ACC112 (cell line): ENCODE measurements at regions not wholly inside any gene's neighbourhood (a gene's known extent, or its start where the extent isn't known, plus 50 kb on each side); places are given as distances from the start of the nearest gene placed in this dataset.

Source experiments
- H2AFZ ChIP-seq: fragments of 200-600 bp; sonication (generic); one replicate; pipeline ENCODE4 v1.6.0; 2017; ENCODE audit warnings: antibody characterized with exemption, low read length; ENCODE audit not compliant: unreplicated experiment
- H3K27ac ChIP-seq: fragments of 200-600 bp; sonication (generic); 2 replicates; pipeline ENCODE4 v1.5.1; 2014; ENCODE audit warnings: low read depth, mild to moderate bottlenecking, antibody characterized with exemption, low read length, moderate library complexity
- H3K27me3 ChIP-seq: fragments of 200-600 bp; sonication (generic); 2 replicates; pipeline ENCODE4 v1.6.1; 2014; ENCODE audit warnings: mild to moderate bottlenecking, antibody characterized with exemption, low read length, moderate library complexity, mixed read lengths; ENCODE audit not compliant: insufficient read depth
- H3K36me3 ChIP-seq: fragments of 200-600 bp; sonication (generic); 2 replicates; pipeline ENCODE4 v1.6.1; 2016; ENCODE audit warnings: mild to moderate bottlenecking, antibody characterized with exemption, low read length, moderate library complexity, mixed read lengths; ENCODE audit not compliant: insufficient read depth
- H3K4me1 ChIP-seq: fragments of 200-600 bp; sonication (generic); one replicate; pipeline ENCODE4 v1.6.1; 2016; ENCODE audit warnings: low read length, mixed read lengths; ENCODE audit not compliant: insufficient read depth, unreplicated experiment, control insufficient read depth
- H3K4me3 ChIP-seq: fragments of 200-600 bp; sonication (generic); 2 replicates; pipeline ENCODE4 v1.5.1; 2014; ENCODE audit warnings: mild to moderate bottlenecking, low read depth, low read length
- H3K79me2 ChIP-seq: fragments of 200-600 bp; sonication (generic); one replicate; pipeline ENCODE4 v1.6.0; 2016; ENCODE audit warnings: low read length; ENCODE audit not compliant: control insufficient read depth, unreplicated experiment, insufficient read depth

DNA sequence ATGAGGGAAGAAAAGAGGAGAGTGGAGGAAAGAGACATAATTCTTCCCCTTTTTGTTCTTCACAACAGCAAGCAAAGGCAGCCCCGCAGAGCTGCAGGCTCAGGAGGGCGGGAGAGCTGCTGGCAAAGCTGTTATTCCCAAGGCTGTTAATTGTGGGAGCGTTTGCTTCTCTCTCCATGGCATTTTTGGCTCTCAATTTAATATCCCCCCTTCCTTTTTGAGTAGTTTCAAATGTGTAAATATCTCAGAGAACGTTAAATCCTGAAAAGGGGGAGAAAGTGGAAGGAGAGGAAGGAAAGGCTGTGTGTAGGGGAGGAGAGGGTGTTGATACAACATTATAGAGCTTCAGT, 165.7 kb downstream of the NSG2 start:
- no peak overlapping the region for H2AFZ ChIP-seq
- H3K27ac ChIP-seq = no peak overlapping the region
- H3K79me2 ChIP-seq = no peaks in the 10 kb centered on the region
- no peaks in the 10 kb centered on the region for H3K36me3 ChIP-seq
- no peaks in the 10 kb centered on the region for H3K27me3 ChIP-seq
- H3K4me1 ChIP-seq = no peaks in the 10 kb centered on the region
- H3K4me3 ChIP-seq = no peak overlapping the region

DNA sequence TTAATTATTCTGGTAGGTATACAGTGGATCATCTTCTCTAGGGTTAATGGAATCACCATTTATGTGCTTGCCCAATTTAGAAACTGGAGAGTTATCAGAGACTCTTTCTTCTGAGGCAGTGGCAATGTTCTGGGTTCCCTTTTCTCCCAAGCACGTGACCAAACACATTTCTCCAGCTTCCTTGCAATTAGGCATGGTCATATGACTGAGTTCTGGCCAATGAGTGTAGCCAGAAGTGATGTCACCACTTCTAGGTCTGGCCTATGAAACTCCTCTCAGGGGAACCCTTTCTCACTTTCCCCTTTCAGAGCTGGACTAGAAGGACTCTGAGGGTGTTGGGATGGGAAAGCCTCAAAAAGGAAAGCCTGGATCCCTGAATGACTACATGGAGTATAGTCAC, 172.0 kb downstream of the NSG2 start:
- H3K4me1 ChIP-seq = no peaks in the 10 kb centered on the region
- H3K27ac ChIP-seq = no peak overlapping the region
- H3K27me3 ChIP-seq = no peaks in the 10 kb centered on the region
- H3K79me2 ChIP-seq = no peaks in the 10 kb centered on the region
- H2AFZ ChIP-seq = no peak overlapping the region
- H3K36me3 ChIP-seq = no peaks in the 10 kb centered on the region
- no peak overlapping the region for H3K4me3 ChIP-seq

DNA sequence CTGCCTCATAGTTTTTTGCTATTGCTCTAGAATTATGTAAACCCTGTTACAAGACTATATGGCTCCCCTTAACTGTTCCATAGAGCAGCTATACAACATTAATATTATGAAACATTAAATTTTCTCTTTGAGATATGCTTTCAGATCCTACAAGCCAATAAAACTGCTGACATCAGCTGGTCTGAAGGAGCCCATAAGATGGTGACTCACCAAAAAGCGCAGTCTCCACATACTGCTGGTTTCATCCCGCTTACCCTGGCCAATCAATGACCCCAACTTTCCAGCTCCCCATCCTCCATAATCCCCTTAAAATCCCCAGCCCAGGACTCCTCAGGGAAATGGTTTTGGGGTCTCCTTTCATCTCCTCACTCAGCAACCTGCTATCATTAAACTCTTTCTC, 172.7 kb downstream of the NSG2 start:
- Histone ChIP-seq H3K27ac (no peak overlapping the region), H3K36me3 (no peaks in the 10 kb centered on the region)

DNA sequence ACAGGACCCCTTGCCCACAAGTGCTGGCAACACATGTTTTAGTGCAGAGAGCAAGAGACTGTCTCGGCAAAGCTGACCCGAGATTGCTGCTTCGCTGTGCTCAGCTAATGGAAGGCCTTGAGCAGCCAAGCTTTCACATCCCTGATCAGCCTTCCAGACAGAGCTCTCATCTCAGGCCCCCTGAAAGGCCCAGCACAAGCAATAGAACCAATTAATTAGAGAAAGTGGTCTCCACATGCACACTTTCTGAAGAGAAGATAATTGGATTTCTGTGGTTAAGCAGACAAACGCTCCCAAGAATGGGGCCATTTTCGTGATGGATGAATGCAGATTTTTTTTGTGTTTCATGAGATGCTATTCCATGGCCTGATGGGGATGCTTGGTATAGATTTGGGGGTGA, 174.9 kb downstream of the NSG2 start:
- H3K36me3 ChIP-seq = no peaks in the 10 kb centered on the region
- H3K4me3 ChIP-seq = no peak overlapping the region
- no peak overlapping the region for H2AFZ ChIP-seq
- no peaks in the 10 kb centered on the region for H3K4me1 ChIP-seq
- H3K79me2 ChIP-seq = no peaks in the 10 kb centered on the region
- H3K27ac ChIP-seq = no peak overlapping the region
- H3K27me3 ChIP-seq = no peaks in the 10 kb centered on the region

More for the DNA sequence above, 172.7 kb downstream of the NSG2 start:
- Histone ChIP-seq H3K79me2 (no peaks in the 10 kb centered on the region), H2AFZ (no peak overlapping the region), H3K4me1 (no peaks in the 10 kb centered on the region), H3K27me3 (no peaks in the 10 kb centered on the region), H3K4me3 (no peak overlapping the region)

DNA sequence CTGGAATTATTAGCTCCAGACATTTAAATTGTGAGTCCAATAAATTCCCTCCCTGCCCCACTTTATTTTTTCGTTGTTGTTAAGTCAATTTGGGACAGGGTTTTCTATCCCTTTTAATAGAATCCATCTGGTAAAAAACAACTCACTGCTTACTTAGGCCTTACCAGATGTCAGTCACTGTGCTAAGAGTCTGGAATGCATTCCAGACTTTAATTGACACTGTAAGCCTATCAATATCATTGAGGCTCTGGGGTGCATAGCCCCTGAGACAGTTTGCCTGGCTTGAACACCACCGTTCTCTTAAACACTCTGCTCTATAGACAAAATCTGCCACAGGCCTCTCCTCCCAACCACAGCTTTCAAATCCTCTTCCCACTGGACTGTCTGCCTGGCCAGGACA, 175.9 kb downstream of the NSG2 start:
- Histone ChIP-seq H3K4me1 (no peaks in the 10 kb centered on the region), H3K27me3 (no peaks in the 10 kb centered on the region), H3K36me3 (no peaks in the 10 kb centered on the region), H3K79me2 (no peaks in the 10 kb centered on the region), H3K27ac (no peak overlapping the region), H3K4me3 (no peak overlapping the region), H2AFZ (no peak overlapping the region)

DNA sequence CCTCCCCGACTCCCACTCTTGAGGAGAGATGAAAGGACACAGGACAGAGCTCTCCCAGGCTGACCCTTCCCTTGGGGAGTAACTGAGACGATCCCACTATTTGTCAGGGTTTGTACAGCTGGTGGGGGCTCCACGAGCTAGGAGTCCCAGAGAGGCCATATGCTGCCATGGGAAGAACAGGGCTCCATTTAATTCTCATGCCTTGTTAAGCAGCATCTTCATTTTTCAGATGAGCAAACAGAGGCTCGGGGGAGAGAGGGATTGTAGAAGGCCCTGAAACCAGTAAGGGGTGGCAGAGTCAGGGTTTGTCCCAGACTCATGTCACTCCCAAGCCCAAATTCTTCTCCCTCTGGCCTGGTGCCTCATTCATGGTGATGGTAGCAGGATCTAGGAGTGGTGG, 176.4 kb downstream of the NSG2 start:
- no peak overlapping the region for H2AFZ ChIP-seq
- H3K36me3 ChIP-seq = no peaks in the 10 kb centered on the region
- H3K79me2 ChIP-seq = no peaks in the 10 kb centered on the region
- H3K27ac ChIP-seq = no peak overlapping the region
- no peak overlapping the region for H3K4me3 ChIP-seq
- no peaks in the 10 kb centered on the region for H3K27me3 ChIP-seq
- no peaks in the 10 kb centered on the region for H3K4me1 ChIP-seq

DNA sequence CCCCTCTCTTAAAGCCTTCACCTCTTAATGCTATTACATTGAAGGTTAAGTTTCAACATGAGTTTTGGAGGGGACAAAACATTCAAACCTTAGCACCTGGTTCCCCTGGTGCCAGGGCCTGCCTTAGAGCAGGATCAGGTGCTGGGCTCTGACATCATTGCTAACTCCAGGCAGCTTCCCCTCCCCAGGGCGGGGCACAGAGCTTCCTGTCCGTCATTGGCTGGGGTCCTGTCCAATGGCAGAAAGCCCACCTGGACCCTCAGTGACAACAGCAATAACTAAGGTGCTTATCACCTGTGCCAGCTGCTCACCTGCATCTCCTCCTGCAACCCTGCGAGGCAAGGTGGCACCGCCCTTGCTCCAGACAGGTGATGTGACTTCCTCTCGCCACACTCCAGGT, 177.4 kb downstream of the NSG2 start:
- no peaks in the 10 kb centered on the region for H3K27me3 ChIP-seq
- no peak overlapping the region for H2AFZ ChIP-seq
- no peaks in the 10 kb centered on the region for H3K4me1 ChIP-seq
- H3K27ac ChIP-seq = no peak overlapping the region
- H3K4me3 ChIP-seq = no peak overlapping the region
- no peaks in the 10 kb centered on the region for H3K79me2 ChIP-seq
- H3K36me3 ChIP-seq = no peaks in the 10 kb centered on the region

DNA sequence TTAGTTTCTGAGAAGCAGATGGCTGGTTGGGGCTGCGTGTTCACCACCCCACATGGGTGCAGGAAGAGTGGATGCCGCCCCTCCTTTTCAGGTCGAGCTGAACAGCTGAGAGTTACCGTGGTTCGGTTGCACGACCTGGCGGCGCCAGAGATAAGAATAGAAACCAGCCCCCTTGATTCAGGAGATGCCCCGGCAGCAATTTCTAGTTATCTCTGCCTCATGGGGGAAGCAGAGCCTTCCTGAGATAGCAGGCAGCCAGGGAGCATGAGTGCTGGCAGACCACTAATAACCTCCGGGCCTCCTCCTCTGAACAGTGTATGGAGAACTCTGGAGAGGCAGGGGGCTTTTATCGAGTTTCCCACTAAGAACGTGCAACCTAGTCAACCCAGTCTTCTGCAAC, 177.8 kb downstream of the NSG2 start:
- H3K36me3 ChIP-seq = no peaks in the 10 kb centered on the region
- H2AFZ ChIP-seq = no peak overlapping the region
- H3K79me2 ChIP-seq = no peaks in the 10 kb centered on the region
- no peaks in the 10 kb centered on the region for H3K27me3 ChIP-seq
- H3K27ac ChIP-seq = no peak overlapping the region
- H3K4me3 ChIP-seq = no peak overlapping the region
- no peaks in the 10 kb centered on the region for H3K4me1 ChIP-seq

DNA sequence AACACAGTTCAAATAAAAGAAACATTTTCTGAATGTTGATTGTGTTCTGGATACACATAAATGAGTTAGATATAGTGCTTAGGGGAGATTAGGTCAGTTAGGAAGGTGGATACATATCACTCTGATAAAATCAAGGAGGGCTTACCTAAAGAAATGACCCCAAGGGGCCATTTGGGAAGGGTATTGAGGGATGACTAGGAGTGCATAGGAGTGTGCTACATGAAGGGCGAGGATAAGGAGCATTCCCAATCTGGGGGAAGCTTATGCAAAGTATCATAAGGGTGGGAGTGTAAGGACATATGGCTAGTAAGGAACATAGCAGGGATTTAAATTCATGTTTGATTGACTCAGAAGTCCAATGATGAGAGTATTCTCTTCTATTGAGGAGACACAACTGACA, 183.6 kb downstream of the NSG2 start:
- Histone ChIP-seq H3K4me3 (no peak overlapping the region), H3K27me3 (no peaks in the 10 kb centered on the region), H3K36me3 (no peaks in the 10 kb centered on the region)

DNA sequence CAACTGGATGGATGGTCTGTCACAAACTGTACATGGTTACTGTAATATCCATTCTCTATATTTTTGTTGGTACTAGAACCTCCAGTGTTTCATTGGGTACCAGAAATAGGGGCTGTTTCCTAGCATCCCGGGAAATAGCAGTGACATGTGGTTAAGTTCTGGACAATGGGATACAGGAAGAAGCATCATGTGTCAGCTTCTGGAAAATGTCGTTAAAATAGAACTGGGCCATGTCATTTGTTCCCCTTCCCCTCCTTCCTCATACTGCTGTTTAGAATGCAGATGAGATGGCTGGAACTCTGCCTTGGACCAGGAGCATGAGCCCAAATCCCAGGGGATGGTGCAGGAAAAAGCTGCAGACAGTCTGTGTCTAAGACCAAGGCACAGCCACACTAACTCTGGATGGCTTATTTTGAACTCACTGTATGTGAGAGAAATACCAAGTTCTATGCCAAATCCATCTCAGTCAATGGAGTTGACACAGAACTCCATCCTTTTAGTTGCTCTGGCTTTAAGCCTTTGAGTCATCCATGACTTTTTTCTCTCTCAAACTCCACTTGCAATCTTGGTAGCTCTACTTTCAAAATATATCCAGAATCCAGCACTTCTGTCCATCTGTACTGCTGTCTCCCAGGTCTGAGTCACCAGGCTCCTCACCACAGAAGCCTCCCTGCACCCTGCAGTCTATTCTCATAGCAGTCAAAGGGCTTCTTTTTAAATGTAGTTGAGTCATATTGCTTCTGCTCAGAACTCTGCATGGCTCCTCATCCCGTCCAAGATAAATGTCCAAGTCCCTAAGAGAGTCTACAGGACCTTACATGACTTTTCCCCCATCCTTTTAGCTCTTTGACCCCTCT, 184.2 kb downstream of the NSG2 start:
- no peak overlapping the region for H3K27ac ChIP-seq
- no peaks in the 10 kb centered on the region for H3K27me3 ChIP-seq
- H2AFZ ChIP-seq = no peak overlapping the region
- no peaks in the 10 kb centered on the region for H3K36me3 ChIP-seq
- no peak overlapping the region for H3K4me3 ChIP-seq
- H3K79me2 ChIP-seq = no peaks in the 10 kb centered on the region
- no peaks in the 10 kb centered on the region for H3K4me1 ChIP-seq

More for the DNA sequence above, 183.6 kb downstream of the NSG2 start:
- H2AFZ ChIP-seq = no peak overlapping the region
- no peaks in the 10 kb centered on the region for H3K79me2 ChIP-seq
- H3K27ac ChIP-seq = no peak overlapping the region
- no peaks in the 10 kb centered on the region for H3K4me1 ChIP-seq

DNA sequence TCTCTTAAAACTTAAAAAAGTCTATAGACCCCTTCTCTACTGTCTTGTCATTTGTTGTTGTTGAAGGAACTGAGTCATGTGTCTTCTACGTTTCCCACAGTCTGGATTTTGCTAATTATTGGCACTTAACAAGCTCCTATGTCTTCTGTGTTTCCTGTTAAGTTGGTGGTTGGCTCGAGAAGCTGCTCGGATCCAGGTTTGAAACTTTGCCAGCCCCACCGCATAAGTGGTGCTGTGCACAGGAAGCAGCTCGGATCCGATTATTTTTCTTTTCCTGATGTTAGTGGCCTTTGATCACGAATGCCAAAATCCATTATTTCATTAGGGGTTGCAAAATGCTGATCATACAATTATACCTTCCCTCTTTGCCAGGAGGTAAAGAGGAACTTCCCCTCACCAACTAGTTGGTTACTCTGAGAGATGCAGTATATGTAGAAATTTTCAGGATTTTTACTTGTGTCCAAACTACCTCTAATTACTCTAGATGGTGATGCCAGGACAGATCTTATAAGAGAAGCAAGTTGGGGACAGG, 186.5 kb downstream of the NSG2 start:
- H2AFZ ChIP-seq = no peak overlapping the region
- H3K4me3 ChIP-seq = no peak overlapping the region
- H3K4me1 ChIP-seq = no peaks in the 10 kb centered on the region
- no peaks in the 10 kb centered on the region for H3K36me3 ChIP-seq
- no peaks in the 10 kb centered on the region for H3K79me2 ChIP-seq
- no peaks in the 10 kb centered on the region for H3K27me3 ChIP-seq
- H3K27ac ChIP-seq = no peak overlapping the region
